ENCODE measurements at regions not wholly inside any gene's neighbourhood (a gene's known extent, or its start where the extent isn't known, plus 50 kb on each side); places are given as distances from the start of the nearest gene placed in this dataset.
"Not testable (repeated sequence)": the region's sequence is repeated elsewhere in the genome, so short reads cannot be mapped to it uniquely, and the experiment has no call there.

GRCh38 chr2:64738026-64738425, 84.3 kb upstream of the SERTAD2 start:
- no peak for DNase-seq (ENCODE audit: extremely low spot score, insufficient read length, low read depth)
- no peak for FAIRE-seq

GRCh38 chr2:64742678-64743077, 89.0 kb upstream of the SERTAD2 start:
- DNase-seq (ENCODE audit: extremely low spot score, insufficient read length, low read depth) (no peak), FAIRE-seq (no peak)

DNA sequence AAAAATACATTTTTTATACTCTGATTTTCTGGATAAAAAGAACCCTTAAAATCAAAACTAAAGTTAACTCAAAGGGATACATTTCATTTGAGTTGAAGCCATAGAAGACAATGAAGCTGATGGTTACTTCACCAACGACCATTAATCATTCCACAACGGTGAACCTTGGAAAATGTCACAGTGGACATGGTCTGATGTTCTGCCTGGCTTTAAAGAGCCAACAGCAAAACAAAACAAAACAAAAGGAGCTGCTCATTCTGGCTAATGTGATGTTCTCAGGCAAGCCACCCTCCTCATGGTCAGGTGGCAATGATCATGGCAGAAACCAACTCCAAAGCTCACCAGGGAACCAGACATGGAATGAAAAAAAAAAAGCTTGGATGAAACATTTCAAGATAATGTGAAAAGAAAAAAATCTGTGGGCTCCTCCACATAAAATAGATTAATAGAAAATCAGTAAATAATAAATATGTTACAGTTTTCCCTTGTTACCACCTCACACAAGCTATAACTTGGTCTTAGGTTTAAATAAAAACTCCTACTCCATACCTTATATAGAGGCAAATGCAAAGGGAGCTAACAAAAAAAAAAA, 90.1 kb upstream of the SERTAD2 start:
- FAIRE-seq (no peak), DNase-seq (ENCODE audit: extremely low spot score, insufficient read length, low read depth) (no peak)

- DNase-seq (ENCODE audit: extremely low spot score, insufficient read length, low read depth) = no peak
- FAIRE-seq = peak; percentile 50
Observed at GRCh38 chr2:64745562-64745961, 91.8 kb upstream of the SERTAD2 start.

GRCh38 chr2:64747690-64748091, 94.0 kb upstream of the SERTAD2 start:
- DNase-seq (ENCODE audit: extremely low spot score, insufficient read length, low read depth); FAIRE-seq: not testable (repeated sequence)

GRCh38 chr2:64748147-64748546, 94.4 kb upstream of the SERTAD2 start:
- DNase-seq (ENCODE audit: extremely low spot score, insufficient read length, low read depth) (no peak), FAIRE-seq (no peak)

DNA sequence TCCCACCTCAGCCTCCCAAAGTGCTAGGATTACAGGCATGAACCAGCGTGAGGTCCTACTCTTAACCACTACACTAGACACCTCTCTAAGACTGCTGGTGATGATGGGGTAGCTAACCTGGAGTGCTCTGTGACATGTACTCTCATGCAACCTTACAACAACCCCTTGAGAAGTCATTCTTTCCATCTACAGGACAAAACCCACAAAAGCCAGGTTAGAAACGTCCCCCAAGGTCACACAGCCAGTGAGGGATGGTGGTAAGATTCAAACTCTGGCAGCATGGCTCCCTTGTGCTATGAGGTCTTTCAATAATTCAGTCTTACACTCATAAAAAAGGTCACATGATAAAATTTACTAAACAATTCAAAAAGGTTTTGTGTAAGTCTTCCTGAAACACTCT, 94.8 kb upstream of the SERTAD2 start:
- FAIRE-seq = peak; percentile 62

GRCh38 chr2:64749446-64749845, 95.7 kb upstream of the SERTAD2 start:
- no peak for DNase-seq (ENCODE audit: extremely low spot score, insufficient read length, low read depth)

More for the DNA sequence above, 94.8 kb upstream of the SERTAD2 start:
- no peak for DNase-seq (ENCODE audit: extremely low spot score, insufficient read length, low read depth)

DNA sequence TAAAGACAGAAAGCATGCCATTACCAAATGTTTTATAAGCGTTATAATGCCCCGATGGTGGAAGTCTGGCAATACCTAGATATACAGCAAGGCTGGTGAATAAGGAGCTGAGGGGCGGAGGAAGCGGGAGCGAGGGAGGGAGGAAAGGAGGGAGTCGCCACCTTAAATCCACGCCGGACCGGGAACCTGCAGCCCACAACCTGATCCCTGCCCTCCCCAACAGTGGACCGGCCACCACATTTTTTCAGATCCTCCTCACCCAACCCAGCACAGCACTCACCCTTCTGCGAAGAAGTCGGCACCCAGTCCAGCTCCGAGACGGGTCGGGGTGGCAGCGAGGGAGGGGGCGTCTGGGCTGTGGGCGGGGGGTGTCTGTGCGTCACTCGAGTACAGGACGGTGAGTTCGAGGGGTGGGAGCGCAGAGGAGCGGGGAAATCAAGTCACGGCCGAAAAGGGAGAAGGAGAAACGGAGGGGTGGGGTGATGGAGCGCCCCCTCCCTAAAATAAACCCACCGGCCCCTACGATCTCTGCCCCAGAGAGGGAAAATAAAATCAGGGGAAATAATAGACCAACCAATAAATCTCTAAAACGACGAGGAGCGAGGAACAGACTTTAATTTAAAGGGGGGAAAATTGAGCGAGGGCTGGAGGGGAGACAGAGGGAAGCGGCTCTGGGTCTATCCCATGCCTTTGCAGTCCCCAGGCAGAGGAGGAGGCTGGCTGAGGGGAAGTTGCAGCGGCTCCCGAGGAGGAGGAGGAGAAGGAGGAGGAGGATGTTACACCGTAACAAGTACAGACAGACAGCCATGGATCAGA, 96.5 kb upstream of the SERTAD2 start:
- DNase-seq (ENCODE audit: extremely low spot score, insufficient read length, low read depth) (no peak), FAIRE-seq (peak; percentile 63)

More at GRCh38 chr2:64749446-64749845, 95.7 kb upstream of the SERTAD2 start:
- no peak for FAIRE-seq

- DNase-seq (ENCODE audit: extremely low spot score, insufficient read length, low read depth) = no peak
- peak; percentile 95 for FAIRE-seq
Observed at GRCh38 chr2:64750817-64751285, 97.1 kb upstream of the SERTAD2 start.

DNA sequence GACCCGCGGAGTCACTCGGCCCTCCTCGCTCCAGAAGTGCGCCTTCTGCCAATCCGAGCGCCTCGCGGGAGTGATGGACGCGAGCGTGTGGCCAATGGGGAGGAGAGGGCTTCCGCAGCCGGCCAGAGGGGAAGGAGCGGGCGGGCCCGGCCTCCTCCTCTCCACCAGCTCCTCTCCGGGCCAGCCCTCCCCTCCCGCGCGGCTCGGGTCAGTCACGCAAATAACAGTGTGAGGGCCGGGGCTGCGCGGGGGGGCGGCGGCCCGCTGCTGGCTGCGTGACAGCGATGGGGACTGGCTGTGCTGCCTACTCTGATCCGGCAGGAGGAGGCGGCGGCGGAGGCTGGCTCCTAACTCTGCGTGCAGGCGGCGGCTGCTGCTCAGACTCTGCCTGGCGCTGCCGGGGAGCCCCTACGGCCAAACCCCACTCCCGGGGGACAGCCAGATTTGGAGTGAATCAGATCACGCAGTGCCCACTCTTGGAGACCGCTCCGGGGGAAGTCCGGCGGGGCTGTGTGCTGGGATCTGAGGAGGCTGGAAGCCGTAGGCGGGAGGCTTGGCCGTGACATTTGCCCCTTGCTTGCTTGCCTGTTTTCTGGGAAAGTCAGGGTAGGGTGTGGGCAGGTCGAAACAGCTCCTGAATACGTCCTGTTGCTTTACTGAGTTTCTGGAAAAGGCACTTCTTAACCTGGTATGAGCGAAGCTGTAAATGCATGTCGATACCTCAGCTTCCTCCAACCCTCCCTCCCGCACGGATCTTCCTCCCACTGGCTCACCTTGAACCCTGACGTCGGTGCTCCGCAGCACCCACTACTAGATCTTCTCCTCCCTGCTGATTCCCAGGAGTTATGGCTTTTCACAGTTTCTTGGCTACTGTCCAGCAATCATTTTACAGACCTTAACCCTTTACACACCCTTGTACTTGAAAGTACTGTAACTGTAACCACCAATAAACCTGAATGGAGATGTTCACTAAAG, 97.9 kb upstream of the SERTAD2 start:
- peak; percentile 5 for FAIRE-seq
- DNase-seq (ENCODE audit: extremely low spot score, insufficient read length, low read depth) = peak; percentile 96

DNA sequence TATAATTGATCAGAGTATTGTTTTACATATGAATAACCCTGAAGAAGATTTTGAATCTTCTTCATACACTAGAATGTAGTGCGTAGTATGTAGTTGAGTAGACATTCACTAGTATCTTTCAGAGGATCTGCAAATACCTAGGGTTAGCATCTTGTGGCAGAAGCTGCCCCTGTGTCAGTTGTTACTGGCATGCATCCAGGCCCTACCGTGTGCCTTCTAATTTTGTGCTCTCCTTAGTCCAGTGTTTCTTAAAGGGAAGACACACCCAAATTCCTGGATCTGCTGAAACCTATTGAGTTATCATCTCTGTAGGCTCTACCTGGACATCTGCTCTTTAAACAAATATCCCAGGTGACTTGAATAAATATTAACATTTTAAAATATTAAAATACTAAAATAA, 99.7 kb upstream of the SERTAD2 start:
- DNase-seq (ENCODE audit: extremely low spot score, insufficient read length, low read depth) (no peak), FAIRE-seq (no peak)

DNA sequence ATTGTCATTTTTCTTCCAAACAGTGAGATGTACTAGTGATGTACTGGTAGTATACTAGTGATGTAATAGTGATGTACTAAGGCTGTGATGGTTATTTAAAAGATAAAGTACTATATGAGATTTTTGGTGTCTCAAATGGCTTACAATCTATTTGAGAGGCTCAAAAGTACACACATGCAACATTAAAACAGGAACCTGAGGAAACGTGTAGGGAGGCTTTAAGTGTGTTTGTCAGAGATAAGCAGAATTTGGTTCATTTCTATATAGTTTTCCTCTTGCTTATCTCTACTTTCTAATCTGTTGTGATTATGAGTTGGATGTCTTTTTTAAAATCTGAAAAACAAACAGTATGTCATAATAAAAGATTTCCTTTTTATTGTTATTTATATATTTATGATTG, 100.9 kb upstream of the SERTAD2 start:
- FAIRE-seq = no peak
- DNase-seq (ENCODE audit: extremely low spot score, insufficient read length, low read depth) = no peak

DNA sequence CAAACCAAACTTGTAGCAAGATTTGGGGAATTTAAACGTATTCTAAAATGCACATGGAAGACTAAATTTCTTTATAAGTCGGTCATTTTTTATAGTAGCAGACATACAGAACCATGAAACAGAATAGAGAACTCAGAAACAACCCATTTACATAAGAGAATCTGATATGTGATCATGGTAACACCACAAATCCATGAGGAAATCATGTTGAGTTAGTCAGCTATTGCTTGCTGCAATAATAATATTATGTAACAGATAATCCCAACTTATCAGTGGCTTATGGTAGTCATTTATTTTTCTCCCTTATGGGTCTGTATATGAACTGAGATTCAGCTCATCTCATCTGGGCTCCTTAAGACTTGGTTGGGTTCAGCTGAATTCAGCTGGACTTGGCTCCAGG, 103.4 kb upstream of the SERTAD2 start:
- no peak for DNase-seq (ENCODE audit: extremely low spot score, insufficient read length, low read depth)
- no peak for FAIRE-seq

DNA sequence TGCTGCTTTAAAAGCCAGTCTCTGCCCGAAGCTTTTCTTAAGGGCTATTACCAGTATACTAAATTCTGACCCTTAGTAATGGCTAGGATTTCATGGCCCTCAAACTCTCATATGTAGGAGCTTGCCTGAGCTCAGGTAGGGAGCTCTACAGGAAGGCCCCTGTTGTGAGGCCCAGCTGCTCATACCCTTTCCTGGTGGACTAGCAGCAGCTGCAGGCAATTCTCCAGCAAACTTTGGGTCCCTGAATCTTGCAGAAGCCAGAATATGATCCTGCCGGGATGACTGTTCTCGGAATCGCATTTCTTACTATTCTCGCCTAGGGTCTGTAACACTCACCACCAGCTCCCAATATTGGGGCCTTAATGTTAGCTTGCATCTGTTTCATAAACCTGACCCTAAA, 106.4 kb upstream of the SERTAD2 start:
- FAIRE-seq (no peak), DNase-seq (ENCODE audit: extremely low spot score, insufficient read length, low read depth) (no peak)

GRCh38 chr2:64762301-64762997, 108.7 kb upstream of the SERTAD2 start:
- no peak for DNase-seq (ENCODE audit: extremely low spot score, insufficient read length, low read depth)
- peak; percentile 12 for FAIRE-seq

- no peak for FAIRE-seq
Observed at GRCh38 chr2:64763126-64763525, 109.4 kb upstream of the SERTAD2 start.

DNA sequence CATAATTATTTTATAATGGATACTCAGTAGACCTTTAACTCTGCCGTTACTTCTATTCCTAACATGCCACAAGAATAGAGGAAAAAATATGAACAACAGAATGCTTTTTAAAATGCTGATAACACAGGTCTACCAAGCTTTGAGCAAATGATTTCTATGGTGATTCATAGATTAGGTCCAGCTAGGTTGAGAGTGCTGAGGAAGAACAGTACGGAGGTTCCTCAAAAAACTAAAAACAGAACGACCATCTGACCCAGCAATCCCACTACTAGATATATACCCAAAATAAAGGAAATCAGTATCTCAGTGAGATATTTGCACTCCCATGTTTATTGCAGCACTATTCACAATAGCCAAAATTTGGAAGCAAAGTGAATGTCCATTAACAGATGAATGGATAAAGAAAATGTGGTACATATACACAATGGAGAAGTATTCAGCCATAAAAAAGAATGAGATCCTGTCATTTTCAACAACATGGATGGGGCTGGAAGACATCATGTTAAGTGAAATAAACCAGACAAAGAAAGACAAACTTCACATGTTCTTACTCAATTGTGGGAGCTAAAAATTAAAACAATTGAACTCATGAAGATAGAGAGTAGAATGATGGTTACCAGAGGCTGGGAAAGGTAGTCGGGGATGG, 111.6 kb upstream of the SERTAD2 start:
- no peak for FAIRE-seq
- no peak for DNase-seq (ENCODE audit: extremely low spot score, insufficient read length, low read depth)

More at GRCh38 chr2:64763126-64763525, 109.4 kb upstream of the SERTAD2 start:
- DNase-seq (ENCODE audit: extremely low spot score, insufficient read length, low read depth) = no peak
